Small intestine (tissue), 7 donors: ENCODE measurements at regions not wholly inside any gene's neighbourhood (a gene's known extent, or its start where the extent isn't known, plus 50 kb on each side); places are given as distances from the start of the nearest gene placed in this dataset.
"Not testable (repeated sequence)": the region's sequence is repeated elsewhere in the genome, so short reads cannot be mapped to it uniquely, and the experiment has no call there.

Experiments used
- DNase-seq, 2 donors: peaks; one replicate each; pipeline versions ENCODE4 v3.0.0 to v3.0.0-alpha.2; 2013
- FAIRE-seq: peaks from 2 replicates; lab custom pipeline; 2012; peaks lifted over from hg19 to GRCh38; lab: Jason Lieb, UNC
- H3K27ac ChIP-seq, 3 donors: one replicate each; pipeline ENCODE4 v1.5.1; 2013; ENCODE audit warnings: low read length in 2 of 3, mild to moderate bottlenecking in 2 of 3, control low read depth in 1 of 3, inconsistent platforms in 1 of 3, low read depth in 1 of 3, moderate library complexity in 1 of 3
- H3K27me3 ChIP-seq, 3 donors: one replicate each; pipeline ENCODE4 v1.6.1; 2013; ENCODE audit warnings: low read length in 3 of 3, inconsistent platforms in 1 of 3; ENCODE audit not compliant: control insufficient read depth in 3 of 3, insufficient read depth in 3 of 3
- H3K36me3 ChIP-seq, 3 donors: one replicate each; pipeline ENCODE4 v1.6.1; 2013; ENCODE audit warnings: low read length in 3 of 3, inconsistent platforms in 1 of 3, low read depth in 1 of 3, mild to moderate bottlenecking in 1 of 3, moderate library complexity in 1 of 3; ENCODE audit not compliant: control insufficient read depth in 3 of 3, insufficient read depth in 2 of 3
- H3K4me1 ChIP-seq, 3 donors: one replicate each; pipeline ENCODE4 v1.6.1; 2013; ENCODE audit warnings: low read length in 2 of 3, inconsistent platforms in 1 of 3, low read depth in 1 of 3, mild to moderate bottlenecking in 1 of 3, moderate library complexity in 1 of 3; ENCODE audit not compliant: control insufficient read depth in 3 of 3, insufficient read depth in 2 of 3
- H3K4me3 ChIP-seq, 3 donors: one replicate each; pipeline ENCODE4 v1.5.1; 2013; ENCODE audit warnings: low read length in 3 of 3, control low read depth in 1 of 3, inconsistent platforms in 1 of 3, low read depth in 1 of 3, mild to moderate bottlenecking in 1 of 3, moderate library complexity in 1 of 3
- H3K9me3 ChIP-seq, 2 donors: one replicate each; pipeline ENCODE4 v1.6.1; 2013; ENCODE audit warnings: low read depth in 1 of 2, low read length in 1 of 2; ENCODE audit not compliant: control insufficient read depth in 2 of 2, insufficient read depth in 1 of 2
- WGBS, 3 donors: extraction: QIAGEN DNeasy Blood & Tissue Kit; methylation state at CpG; one replicate each; pipeline ENCODE4 v1.1.7; 2013; 5-methylcytosine and 5-hydroxymethylcytosine counted together
- donor health status: healthy with polysubstance abuse.
- donor health status: control.
- donor health status: control.
- donor health status: Bipolar disorder and iron deficiency.
- donor health status: healthy.

DNA sequence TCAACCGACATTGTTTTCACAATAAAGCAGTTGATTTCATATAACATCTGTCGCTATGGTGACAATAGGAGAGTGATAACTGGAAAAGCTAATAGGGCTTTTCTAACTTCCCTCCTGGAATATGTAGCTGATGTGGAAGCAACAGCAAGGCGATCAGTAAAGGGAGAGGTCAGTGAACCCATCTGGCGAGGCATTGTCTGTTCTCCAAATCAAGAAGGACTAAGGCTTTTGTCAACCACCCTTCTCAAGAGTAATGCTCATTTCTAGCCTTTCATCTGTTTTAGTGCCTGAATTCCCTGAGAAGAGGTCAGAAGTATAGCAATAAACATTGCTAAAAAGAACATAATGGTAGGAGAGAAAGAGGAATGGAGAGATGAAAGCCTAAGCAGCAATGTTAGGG, 201.3 kb downstream of the AKAP7 start:
- Histone ChIP-seq H3K36me3 (no peaks in the 10 kb centered on the region), H3K27ac (no peak overlapping the region), H3K4me3 (no peak overlapping the region), H3K27me3 (no peaks in the 10 kb centered on the region), H3K9me3 (no peaks in the 10 kb centered on the region), H3K4me1 (peaks cover 0 to 3% (median 0%) of the 10 kb centered on the region in 3 donors)
- DNase-seq (no peak), FAIRE-seq (no peak)
- WGBS, 3 donors = 82 to 92% (median 88%) methylated on average over 4 of the region's 4 CpGs

DNA sequence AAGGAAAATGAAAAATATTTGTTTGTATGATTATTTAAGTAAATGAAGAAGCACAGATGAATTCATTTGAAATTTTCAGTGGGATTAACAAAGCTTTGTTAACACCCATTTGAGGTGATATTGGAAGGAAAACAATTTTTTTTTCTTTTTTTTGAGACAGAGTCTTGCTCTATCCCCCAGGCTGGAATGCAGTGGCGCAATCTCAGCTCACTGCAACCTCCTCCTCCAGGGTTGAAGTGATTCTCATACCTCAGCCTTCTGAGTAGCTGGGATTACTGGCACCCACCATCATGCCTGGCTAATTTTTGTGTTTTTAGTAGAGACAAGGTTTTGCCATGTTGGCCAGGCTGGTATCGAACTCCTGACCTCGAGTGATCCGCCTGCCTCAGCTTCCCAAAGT, 211.6 kb downstream of the AKAP7 start:
- DNase-seq, H3K9me3 ChIP-seq, FAIRE-seq, H3K27ac ChIP-seq, H3K36me3 ChIP-seq, H3K4me3 ChIP-seq, H3K27me3 ChIP-seq: not testable (repeated sequence)
- 90 to 94% (median 93%) methylated on average over 4 of the region's 4 CpGs for WGBS, 3 donors
- peaks cover 0 to 22% (median 2%) of the 10 kb centered on the region in 3 donors for H3K4me1 ChIP-seq

DNA sequence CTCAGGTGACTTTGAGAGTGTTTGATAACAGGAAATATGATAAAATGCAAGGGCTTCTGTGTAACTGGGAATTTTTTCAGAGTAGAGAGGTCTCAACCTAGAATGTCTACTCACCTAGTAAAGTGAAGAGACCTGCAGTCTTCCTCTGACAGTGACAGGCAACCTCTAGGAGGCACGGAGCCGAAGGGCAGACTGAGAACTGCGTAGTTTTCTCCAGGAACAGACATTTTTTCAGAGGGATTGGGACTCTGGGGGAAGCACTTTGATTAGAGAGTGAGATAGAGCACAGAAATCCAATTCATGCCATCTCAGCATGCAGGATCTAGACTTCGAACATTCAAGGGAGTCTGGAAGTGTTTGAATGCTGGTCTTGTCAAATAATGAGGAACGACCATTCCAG, 213.3 kb downstream of the AKAP7 start:
- Histone ChIP-seq H3K4me1 (peaks cover 0 to 24% (median 2%) of the 10 kb centered on the region in 3 donors), H3K27ac (no peak overlapping the region), H3K9me3 (no peaks in the 10 kb centered on the region), H3K27me3 (no peaks in the 10 kb centered on the region), H3K36me3 (no peaks in the 10 kb centered on the region), H3K4me3 (no peak overlapping the region)
- FAIRE-seq (no peak), DNase-seq (no peak)
- WGBS, 3 donors = 79 to 89% (median 85%) methylated on average over 5 of the region's 5 CpGs

DNA sequence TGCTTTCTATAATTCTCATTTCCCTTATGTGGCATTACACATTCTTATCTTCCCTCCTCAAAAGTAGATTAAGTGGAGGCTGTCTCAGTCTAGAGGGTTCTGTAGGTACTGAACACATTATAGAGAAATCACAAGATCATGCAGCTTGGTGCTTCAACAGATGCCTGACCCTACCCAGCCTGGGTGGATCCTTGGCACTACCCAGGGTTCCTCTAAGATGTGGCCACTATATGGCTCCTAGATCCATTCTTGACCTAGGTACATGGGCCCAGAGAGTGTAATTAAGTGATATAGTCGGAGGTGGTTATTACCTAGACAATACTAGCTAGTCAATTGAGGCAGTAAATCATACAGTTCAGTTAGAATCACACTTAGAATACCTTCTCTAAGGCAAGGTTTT, 213.9 kb downstream of the AKAP7 start:
- 13 to 64% (median 39%) methylated on average over 1 of the region's 1 CpG for WGBS, 3 donors

DNA sequence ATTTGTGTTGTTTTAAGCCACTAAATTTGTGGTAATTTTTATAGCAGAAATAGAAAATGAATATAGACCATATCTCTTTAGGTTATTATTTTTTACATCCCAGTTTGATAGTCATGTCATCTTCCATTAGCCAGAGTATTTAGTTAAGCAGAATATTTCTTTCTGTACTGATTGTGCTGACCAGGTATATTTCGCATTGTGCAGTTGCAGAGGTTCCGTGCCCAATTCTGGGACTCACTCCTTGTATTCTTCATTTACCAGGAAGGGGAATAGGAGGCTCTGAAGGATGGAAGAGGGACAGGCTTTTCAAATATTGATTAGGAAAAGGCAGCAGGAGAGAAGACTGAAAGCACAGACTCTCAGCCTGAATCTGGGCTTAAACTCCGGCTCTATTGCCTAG, 217.8 kb downstream of the AKAP7 start:
- H3K27ac ChIP-seq = no peak overlapping the region
- no peaks in the 10 kb centered on the region for H3K36me3 ChIP-seq
- H3K4me3 ChIP-seq = no peak overlapping the region
- H3K4me1 ChIP-seq = peaks cover 0 to 22% (median 2%) of the 10 kb centered on the region in 3 donors
- FAIRE-seq (no peak), DNase-seq (no peak)
- H3K9me3 ChIP-seq = no peaks in the 10 kb centered on the region
- H3K27me3 ChIP-seq = no peaks in the 10 kb centered on the region
- WGBS, 3 donors = 93 to 98% (median 97%) methylated on average over 3 of the region's 3 CpGs

More for the DNA sequence above, 213.9 kb downstream of the AKAP7 start:
- H3K36me3 ChIP-seq = no peaks in the 10 kb centered on the region
- H3K27ac ChIP-seq = no peak overlapping the region
- H3K27me3 ChIP-seq = no peaks in the 10 kb centered on the region
- peaks cover 0 to 24% (median 2%) of the 10 kb centered on the region in 3 donors for H3K4me1 ChIP-seq
- H3K9me3 ChIP-seq = no peaks in the 10 kb centered on the region
- no peak overlapping the region for H3K4me3 ChIP-seq
- DNase-seq = no peak
- FAIRE-seq = no peak

DNA sequence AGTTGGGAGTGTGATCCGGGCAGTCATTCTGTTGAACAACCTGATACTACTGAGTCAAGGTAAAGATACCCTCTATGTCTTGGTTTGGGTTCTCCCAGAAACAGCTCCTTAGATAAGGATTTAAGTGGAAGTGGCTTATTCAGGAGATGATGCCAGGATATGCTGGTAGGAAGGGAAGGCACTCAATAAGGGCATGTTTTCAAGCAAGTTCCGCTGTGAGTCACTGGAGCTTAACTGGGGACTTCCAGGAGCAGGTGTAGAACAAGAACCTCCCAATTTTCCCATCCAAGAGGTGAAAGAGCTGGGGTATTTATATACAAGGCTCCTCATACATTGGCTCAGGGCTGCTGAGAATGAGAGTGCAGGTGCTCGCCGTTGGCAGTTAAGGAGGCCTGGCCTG, 218.6 kb downstream of the AKAP7 start:
- FAIRE-seq = no peak
- Histone ChIP-seq H3K9me3 (peaks cover 0 to 4% of the 10 kb centered on the region in 2 donors), H3K27ac (no peak overlapping the region), H3K27me3 (no peaks in the 10 kb centered on the region), H3K36me3 (no peaks in the 10 kb centered on the region), H3K4me1 (peaks cover 0 to 15% (median 2%) of the 10 kb centered on the region in 3 donors), H3K4me3 (no peak overlapping the region)
- DNase-seq = no peak
- 94 to 98% (median 97%) methylated on average over 4 of the region's 4 CpGs for WGBS, 3 donors

DNA sequence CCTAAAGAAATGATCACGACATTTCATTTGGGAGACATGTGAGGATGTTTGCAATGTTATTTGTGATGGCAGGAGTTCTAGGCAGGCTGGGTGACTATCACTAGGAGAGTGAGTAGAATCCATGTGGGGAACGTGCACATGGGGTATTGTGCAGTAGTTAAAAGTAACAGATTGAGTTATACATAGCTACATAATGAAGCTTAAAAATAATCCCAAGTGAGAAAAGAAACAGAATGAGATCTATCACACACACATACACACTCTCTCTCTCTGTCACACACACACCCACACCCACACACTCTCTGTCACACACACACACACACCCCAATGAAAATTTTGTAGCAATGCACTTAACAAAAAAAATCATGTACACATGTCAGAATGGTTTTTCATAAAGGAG, 218.7 kb upstream of the ARG1 start:
- no peak for FAIRE-seq
- 86 to 97% (median 95%) methylated on average over 2 of the region's 2 CpGs for WGBS, 3 donors
- Histone ChIP-seq H3K4me3 (no peak overlapping the region), H3K9me3 (peaks cover 0 to 6% of the 10 kb centered on the region in 2 donors), H3K4me1 (peaks cover 0 to 11% (median 2%) of the 10 kb centered on the region in 3 donors), H3K36me3 (no peaks in the 10 kb centered on the region), H3K27ac (no peak overlapping the region), H3K27me3 (no peaks in the 10 kb centered on the region)
- no peak for DNase-seq

DNA sequence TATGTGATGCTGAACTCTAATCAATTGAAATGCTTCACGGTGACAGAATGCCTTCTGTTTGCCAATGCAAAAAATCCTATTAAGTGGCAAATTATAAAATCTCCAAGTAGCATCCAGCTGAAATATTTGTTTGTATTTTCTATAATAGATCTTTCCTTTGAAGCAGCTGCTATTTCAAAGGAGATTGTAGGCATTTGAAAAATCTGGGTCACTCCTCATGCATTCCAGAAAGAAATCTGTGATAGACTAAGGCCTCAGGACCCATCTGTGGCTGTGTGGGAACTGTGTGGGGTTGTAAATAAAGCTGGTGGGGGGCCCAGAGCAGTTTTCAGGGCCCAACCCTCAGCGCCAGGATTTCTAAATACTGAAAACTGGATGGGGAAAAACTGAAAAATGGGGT, 216.9 kb upstream of the ARG1 start:
- no peak for DNase-seq
- no peak for FAIRE-seq
- Histone ChIP-seq H3K36me3 (no peaks in the 10 kb centered on the region), H3K27ac (no peak overlapping the region), H3K4me3 (no peak overlapping the region), H3K27me3 (no peaks in the 10 kb centered on the region), H3K4me1 (peaks cover 0 to 3% (median 0%) of the 10 kb centered on the region in 3 donors), H3K9me3 (peaks cover 0 to 6% of the 10 kb centered on the region in 2 donors)
- WGBS, 3 donors = 77 to 88% (median 77%) methylated on average over 2 of the region's 2 CpGs

DNA sequence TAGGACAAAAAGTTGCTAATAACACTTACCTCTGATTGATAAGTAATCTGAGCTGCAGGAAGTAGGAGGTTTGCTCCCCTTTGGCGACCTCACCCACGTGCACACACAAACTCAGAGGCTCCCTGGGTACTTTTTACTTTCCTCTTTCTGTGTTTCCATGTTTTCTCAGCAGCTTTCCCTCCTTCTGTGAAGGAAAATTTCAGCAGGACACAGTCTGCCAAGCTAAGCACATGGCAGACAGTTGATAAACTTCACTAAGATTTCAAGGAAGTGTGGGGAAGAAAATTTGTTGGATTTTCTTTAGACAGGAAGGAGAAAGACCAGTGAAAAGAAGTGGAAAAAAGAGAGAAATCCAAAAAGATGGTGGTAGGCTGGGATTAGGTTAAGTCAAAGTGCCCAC, 215.5 kb upstream of the ARG1 start:
- H3K9me3 ChIP-seq = peaks cover 0 to 6% of the 10 kb centered on the region in 2 donors
- no peak overlapping the region for H3K4me3 ChIP-seq
- H3K4me1 ChIP-seq = no peaks in the 10 kb centered on the region
- no peak overlapping the region for H3K27ac ChIP-seq
- no peaks in the 10 kb centered on the region for H3K27me3 ChIP-seq
- H3K36me3 ChIP-seq = no peaks in the 10 kb centered on the region
- FAIRE-seq = no peak
- no peak for DNase-seq
- 70 to 86% (median 80%) methylated on average over 2 of the region's 2 CpGs for WGBS, 3 donors
